ENCODE measurements at regions not wholly inside any gene's neighbourhood (a gene's known extent, or its start where the extent isn't known, plus 50 kb on each side); places are given as distances from the start of the nearest gene placed in this dataset.

- no peak for DNase-seq (ENCODE audit: low spot score)
These were observed 418.2 kb downstream of the GABRG2 start for GRCh38 chr5:162485666-162486292.

DNA sequence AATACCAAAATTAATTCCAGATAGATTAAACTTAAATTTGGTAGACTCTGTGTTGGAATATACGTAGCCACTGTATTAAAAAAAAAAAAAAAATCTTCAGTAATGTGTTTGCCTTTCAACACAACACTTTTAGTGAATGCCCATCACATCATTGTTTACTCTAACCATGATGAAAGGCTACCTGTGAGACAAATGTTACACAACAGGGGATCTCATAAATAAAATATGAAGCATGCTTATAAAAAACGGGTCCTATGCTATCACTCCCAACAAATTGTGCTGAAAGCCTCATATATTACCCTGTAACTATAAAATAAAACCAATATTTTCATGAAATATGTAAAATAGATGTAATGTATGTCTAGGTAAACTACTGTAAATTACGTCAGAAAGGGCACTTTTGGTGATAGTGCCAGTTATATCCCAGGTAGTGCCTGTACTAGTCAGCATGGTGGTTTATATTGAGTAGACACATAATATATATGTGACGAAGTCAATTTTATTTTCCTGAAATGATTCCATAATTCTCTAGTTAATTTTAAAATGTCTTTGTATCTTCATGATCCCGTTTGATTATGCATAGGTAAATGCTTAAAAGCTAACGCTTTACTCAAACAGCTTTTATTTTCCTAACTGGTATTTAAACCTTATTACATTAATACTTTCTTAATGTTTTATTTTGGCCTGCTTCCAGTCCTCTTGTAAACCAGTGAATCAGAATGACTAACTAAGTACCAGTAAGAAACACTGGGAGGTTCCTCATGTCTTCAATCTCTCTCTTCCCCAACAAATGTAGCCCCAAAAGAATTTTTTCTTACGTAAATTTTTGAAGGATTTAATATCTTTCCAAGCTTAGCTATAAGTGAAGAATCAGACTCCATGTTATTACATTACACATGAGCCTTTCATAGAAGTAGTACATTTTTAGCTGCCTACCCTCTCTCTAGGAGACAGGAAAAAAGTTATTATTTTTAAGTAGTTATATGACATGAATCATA is 420.3 kb downstream of the GABRG2 start:
- peak; percentile 18 for DNase-seq (ENCODE audit: low spot score)

GRCh38 chr5:162496100-162496808 is 428.7 kb downstream of the GABRG2 start:
- no peak for DNase-seq (ENCODE audit: low spot score)

GRCh38 chr5:162497455-162497854 is 429.9 kb downstream of the GABRG2 start:
- DNase-seq (ENCODE audit: low spot score), result no peak

DNA sequence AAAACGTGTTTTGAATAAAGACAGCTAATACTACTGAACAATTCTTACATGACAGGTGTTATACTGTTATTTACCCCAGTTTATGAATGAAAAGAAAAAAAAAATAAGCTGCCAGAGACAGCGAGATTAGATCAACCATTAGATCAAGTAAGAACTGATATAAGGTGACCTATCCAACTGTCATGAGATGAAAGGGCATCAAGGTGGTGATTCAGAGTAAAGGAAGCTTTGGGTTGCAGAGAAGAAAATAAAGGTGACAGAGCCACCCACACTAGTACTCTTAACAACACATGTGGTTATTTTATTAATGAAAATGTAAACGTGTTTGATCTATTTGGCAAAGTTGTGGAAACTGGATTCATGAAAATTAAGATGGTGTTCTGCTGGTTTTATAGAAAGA is 435.2 kb downstream of the GABRG2 start:
- no peak for DNase-seq (ENCODE audit: low spot score)

DNA sequence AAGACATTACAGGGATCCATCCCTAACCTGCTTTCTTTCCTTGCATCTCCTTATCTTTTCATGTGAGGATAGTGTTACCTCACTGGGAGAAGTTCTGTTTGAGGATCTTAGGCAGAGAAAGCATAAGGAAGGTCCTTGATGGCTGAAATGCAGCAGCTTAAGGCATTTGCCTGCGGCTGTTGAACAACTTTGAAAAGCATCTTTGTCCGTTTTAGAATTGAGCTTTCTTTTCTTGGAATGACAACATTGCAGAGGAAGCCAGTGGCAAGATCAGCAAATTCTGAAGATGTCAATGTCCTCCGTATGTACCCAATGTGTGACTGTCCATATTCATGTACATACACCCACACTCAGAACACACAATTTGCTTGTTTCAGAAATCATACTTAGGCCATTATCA is 436.2 kb downstream of the GABRG2 start:
- no peak for DNase-seq (ENCODE audit: low spot score)

- no peak for DNase-seq (ENCODE audit: low spot score)
These were observed 445.5 kb downstream of the GABRG2 start for GRCh38 chr5:162512935-162513565.

DNA sequence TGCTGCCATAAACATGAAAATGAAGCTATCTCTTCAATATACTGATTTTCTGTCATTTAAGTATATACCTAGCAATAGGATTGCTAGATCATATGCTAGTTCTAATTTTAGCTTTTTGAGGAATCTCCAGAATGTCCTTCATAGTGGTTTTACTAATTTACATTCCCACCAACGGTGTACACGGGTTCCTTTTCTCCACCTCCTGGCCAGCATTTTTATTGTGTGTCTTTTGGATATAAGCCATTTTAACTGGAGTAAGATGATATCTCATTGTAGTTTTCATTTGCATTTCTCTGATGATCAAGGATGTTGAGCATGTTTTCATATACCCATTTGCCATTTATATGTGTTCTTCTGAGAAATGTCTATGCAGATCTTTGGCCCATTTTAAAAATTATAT is 446.5 kb downstream of the GABRG2 start:
- DNase-seq (ENCODE audit: low spot score), result no peak

- no peak for DNase-seq (ENCODE audit: low spot score)
These were observed 453.3 kb downstream of the GABRG2 start for GRCh38 chr5:162520878-162521277.

DNA sequence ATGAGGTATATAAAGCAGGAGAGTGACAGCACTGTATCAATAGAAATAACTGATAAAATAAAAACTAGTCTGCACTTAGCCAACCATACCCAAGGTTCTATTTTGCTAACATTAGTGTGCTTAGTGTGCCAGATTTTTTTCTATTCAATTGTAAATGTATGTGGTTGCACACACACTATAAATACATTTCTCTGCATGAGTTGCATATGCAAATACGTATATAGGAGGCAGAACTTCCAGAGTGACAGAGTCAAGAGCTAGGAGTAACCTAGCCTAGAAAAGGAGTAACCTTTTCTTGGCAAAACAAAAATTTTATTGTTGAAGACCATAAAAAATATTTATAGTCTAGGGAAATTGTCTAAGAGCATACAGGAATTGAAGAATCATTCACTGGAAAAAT is 461.6 kb downstream of the GABRG2 start:
- DNase-seq (ENCODE audit: low spot score), result no peak

GRCh38 chr5:162529886-162530285 is 462.3 kb downstream of the GABRG2 start:
- no peak for DNase-seq (ENCODE audit: low spot score)

DNA sequence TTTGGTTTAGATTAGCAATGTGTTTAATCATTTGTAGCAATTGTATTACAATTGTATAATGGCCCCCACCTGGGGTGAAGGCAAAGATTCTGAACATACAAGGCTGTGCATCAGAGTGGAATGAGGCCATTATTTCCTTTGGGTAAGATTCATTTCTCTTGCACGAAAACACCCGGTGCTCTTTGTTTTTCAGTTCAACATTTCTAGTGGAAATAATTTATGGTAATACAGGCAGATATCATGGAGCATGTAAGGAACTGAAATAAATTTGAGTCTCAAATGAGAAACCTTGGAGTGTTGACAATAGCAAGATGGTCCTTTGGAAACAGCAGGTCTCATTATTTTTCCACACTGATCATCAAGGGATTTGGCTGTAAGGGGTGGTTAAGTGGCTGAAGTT is 475.9 kb downstream of the GABRG2 start:
- DNase-seq (ENCODE audit: low spot score), result no peak

GRCh38 chr5:162544905-162545304 is 477.3 kb downstream of the GABRG2 start:
- no peak for DNase-seq (ENCODE audit: low spot score)

GRCh38 chr5:162550236-162550635 is 482.7 kb downstream of the GABRG2 start:
- DNase-seq (ENCODE audit: low spot score), result no peak

DNA sequence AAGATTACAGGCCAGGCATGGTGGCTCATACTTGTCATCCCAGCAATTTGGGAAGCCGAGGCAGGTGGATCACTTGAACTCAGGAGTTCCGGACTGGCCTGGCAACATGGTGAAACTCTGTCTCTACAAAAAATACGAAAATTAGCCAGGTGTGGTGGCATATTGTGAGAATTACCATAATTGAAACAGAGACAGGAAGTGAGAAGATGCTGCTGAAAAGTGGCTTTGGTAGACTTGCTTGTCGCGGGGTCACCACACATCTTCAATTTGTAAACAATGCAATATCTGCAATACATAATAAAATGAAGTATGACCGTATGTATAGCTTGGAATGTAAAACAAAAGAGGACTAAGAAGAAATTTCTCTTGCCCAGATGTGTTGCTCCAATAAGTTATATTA is 490.5 kb downstream of the GABRG2 start:
- no peak for DNase-seq (ENCODE audit: low spot score)

GRCh38 chr5:162567644-162568043 is 500.1 kb downstream of the GABRG2 start:
- DNase-seq (ENCODE audit: low spot score), result no peak

DNA sequence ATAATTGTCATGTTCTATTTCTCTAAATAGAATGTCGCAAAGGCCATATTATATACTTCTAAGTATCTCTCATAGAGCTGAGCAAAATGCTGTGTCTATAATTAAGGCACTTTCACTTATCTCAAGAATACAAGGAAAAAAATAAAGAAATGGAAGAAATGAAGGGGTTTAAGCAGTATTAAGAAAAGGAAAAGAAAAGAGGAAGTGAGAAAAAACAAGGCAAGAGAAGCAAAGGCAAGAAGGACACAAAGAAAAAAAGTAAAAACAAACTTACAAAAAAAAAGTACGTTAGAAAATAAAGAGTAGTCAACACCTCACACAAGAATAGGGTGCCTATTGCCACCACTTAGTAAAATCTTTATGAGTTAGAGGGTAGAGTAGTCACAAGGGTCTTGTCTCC is 506.2 kb downstream of the GABRG2 start:
- DNase-seq (ENCODE audit: low spot score), result no peak

GRCh38 chr5:162591724-162592123 is 524.2 kb downstream of the GABRG2 start:
- DNase-seq (ENCODE audit: low spot score), result no peak

DNA sequence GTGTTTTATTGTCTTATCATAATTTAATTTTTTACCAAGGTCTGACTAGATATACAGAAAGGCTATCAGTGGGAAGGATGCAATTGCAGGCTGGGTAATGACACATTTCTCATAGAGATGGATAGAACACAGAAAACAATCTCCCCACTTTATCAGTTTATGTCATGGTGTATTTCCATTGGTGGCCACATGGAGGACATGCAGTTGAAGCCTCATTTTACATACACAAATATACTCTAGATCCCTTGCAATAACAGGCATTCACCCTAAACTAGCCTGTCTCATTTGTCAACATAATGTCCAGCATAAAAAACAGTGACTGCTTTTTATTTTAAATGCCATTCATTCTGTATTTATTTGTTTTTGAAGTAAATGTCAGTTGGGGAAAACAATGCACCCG is 526.3 kb downstream of the GABRG2 start:
- DNase-seq (ENCODE audit: low spot score), result peak; percentile 32

DNA sequence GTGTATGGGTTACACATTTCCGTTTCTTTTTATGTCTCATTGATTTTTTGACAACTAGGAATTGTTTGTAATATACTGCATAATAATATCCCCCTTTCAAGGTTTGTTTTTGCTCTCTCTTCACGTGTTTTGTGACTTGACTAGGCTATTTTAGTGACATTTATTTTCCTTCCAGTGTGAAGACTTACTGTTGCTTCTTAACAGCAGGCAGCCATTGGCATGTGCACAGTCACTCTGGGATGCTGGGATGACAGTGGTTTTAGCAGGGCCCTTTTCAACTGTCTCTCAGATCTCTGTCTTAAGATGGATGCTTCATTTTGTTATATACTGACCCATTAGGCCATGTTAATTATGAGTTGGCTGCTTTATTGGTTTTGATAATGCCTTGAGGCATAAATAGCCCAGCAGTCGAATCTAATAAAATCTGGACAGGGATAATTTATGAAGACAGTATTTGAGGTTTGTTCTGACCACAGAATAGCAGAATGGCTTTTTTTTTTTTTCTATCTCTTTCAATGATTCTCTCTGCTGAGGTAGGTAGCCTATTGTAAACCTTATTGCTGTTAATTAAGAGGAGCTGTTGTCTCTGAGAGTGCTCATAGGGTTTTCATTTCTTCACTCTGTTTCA is 536.0 kb downstream of the GABRG2 start:
- no peak for DNase-seq (ENCODE audit: low spot score)

DNA sequence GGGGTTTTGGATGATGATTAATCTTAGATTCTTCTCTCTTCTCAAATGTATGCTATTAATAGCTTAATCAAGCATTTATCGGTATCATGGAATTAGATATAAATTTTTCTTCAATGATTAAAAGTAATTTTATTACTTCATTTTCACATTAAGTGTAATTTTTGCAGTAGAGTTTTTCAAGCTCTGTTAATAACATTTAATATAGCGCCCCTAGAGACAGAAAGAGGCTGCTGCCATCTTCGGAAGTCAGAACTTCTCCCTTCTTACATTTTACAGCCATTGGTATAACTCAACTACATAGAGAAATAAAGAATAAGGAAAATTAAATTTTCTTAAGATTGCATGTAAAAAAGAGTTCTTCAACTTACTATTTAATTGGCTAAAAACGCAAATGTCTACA is 540.3 kb downstream of the GABRG2 start:
- DNase-seq (ENCODE audit: low spot score), result peak; percentile 14
